HepG2 (cell line): ENCODE measurements at regions not wholly inside any gene's neighbourhood (a gene's known extent, or its start where the extent isn't known, plus 50 kb on each side); places are given as distances from the start of the nearest gene placed in this dataset.

ENCODE experiments used
- ATAC-seq: fragments of 200-7000 bp; cut with Tn5 transposase; 3 replicates; pipeline ENCODE4 v1.9.1; 2020; ENCODE audit warnings: mild to moderate bottlenecking, moderate library complexity
- BruUV-seq: library from RNA; stranded (reverse); fragments of 400-500 nt; replicated peaks from 2 replicates; lab custom pipeline; 2021; lab: Mats Ljungman, UMichigan
- CTCF ChIA-PET: fragments of 300-600 bp; formaldehyde crosslinking; extraction: SDS; loops from one replicate; lab custom pipeline; 2021; ENCODE audit warnings: low total read pairs, inconsistent platforms, low intra/inter-chr PET ratio; lab: Yijun Ruan, JAX
- POLR2A ChIA-PET: fragments of 350-600 bp; sonication (Branson Sonifier 250); formaldehyde crosslinking; loops from one replicate; lab custom pipeline; 2020; ENCODE audit warnings: antibody characterized with exemption, inconsistent platforms; lab: Yijun Ruan, JAX
- DNase-seq: peaks from one replicate; pipeline ENCODE4 v3.0.0-alpha.2; 2015; ENCODE audit warnings: low spot score
- FAIRE-seq: peaks from 3 replicates; lab custom pipeline; 2011; peaks lifted over from hg19 to GRCh38; lab: Jason Lieb, UNC
- H2AFZ ChIP-seq: one replicate; pipeline ENCODE4 v1.6.1; 2011; ENCODE audit warnings: low read length, inconsistent platforms
- H3K27ac ChIP-seq: fragments of 300-600 bp; 3 replicates; pipeline ENCODE4 v1.8.0; 2011; ENCODE audit warnings: mixed run types, mild to moderate bottlenecking, mixed read lengths, low read length, inconsistent platforms; ENCODE audit not compliant: insufficient read depth; ENCODE audit errors: extremely low read length
- H3K27me3 ChIP-seq, 2 experiments: fragments of 200-600 bp in 1 of 2; 2 replicates in 1 of 2; 3 replicates in 1 of 2; pipeline versions ENCODE4 v1.6.0 to v1.8.0; 2011; ENCODE audit warnings: low read length in 2 of 2, mild to moderate bottlenecking in 2 of 2, moderate library complexity in 2 of 2, inconsistent platforms in 1 of 2; ENCODE audit not compliant: insufficient read depth in 2 of 2, control insufficient read depth in 1 of 2
- H3K36me3 ChIP-seq, 2 experiments: fragments of 200-600 bp in 1 of 2; replicated peaks in 1 of 2; 2 replicates in 1 of 2; 3 replicates in 1 of 2; pipeline versions ENCODE4 v1.5.1 to v1.8.0; 2011; ENCODE audit warnings: low read length in 2 of 2, inconsistent platforms in 1 of 2; ENCODE audit not compliant: insufficient read depth in 2 of 2, control insufficient read depth in 1 of 2
- H3K4me1 ChIP-seq: 2 replicates; pipeline ENCODE4 v1.5.1; 2012; ENCODE audit warnings: low read length, inconsistent platforms; ENCODE audit not compliant: insufficient read depth
- H3K4me2 ChIP-seq: 2 replicates; pipeline ENCODE4 v1.6.0; 2011; ENCODE audit warnings: low read depth, low read length, inconsistent platforms
- H3K4me3 ChIP-seq, 3 experiments: fragments of 200-600 bp in 1 of 3; sonication (generic), shearing (Covaris generic) in 1 of 3; replicated peaks in 1 of 3; 2 replicates each; pipeline ENCODE4 v1.5.1; 2011 to 2016; ENCODE audit warnings: low read length in 3 of 3, inconsistent platforms in 2 of 3, low read depth in 2 of 3, mild to moderate bottlenecking in 2 of 3, control low read depth in 1 of 3, mixed read lengths in 1 of 3; ENCODE audit not compliant: insufficient read depth in 1 of 3
- H3K79me2 ChIP-seq: one replicate; pipeline ENCODE4 v1.6.1; 2011; ENCODE audit warnings: low read length, inconsistent platforms; ENCODE audit not compliant: insufficient read depth
- H3K9ac ChIP-seq: 2 replicates; pipeline ENCODE4 v1.6.0; 2011; ENCODE audit warnings: mild to moderate bottlenecking, low read depth, low read length, inconsistent platforms; ENCODE audit not compliant: insufficient read depth
- H3K9me3 ChIP-seq: 2 replicates; pipeline ENCODE4 v1.5.1; 2012; ENCODE audit warnings: mild to moderate bottlenecking, low read length
- H4K20me1 ChIP-seq: 2 replicates; pipeline ENCODE4 v1.6.0; 2011; ENCODE audit warnings: inconsistent platforms, mild to moderate bottlenecking, low read length, moderate library complexity; ENCODE audit not compliant: insufficient read depth
- CBX1 ChIP-seq: IDR thresholded peaks from one replicate; pipeline ENCODE4 v1.6.1; 2016; ENCODE audit warnings: antibody characterized with exemption, low read depth
- CHD2 ChIP-seq: IDR thresholded peaks from 2 replicates; pipeline ENCODE4 v1.6.1; 2011; ENCODE audit warnings: low read depth, low read length, improper control_type of control experiment
- HINFP ChIP-seq: sonication (generic); formaldehyde crosslinking; IDR thresholded peaks from 2 replicates; pipeline ENCODE4 v1.4.0; 2020; ENCODE audit warnings: low read depth, mild to moderate bottlenecking, missing genetic modification reagents
- HOXA9 ChIP-seq: sonication (generic); formaldehyde crosslinking; IDR thresholded peaks from 2 replicates; pipeline ENCODE4 v1.8.1; 2022; ENCODE audit warnings: missing genetic modification reagents, mild to moderate bottlenecking, moderate library complexity, borderline replicate concordance
- MED8 ChIP-seq: sonication (generic); formaldehyde crosslinking; IDR thresholded peaks from 2 replicates; pipeline ENCODE4 v1.8.1; 2023; ENCODE audit warnings: mild to moderate bottlenecking, missing genetic modification reagents; ENCODE audit not compliant: insufficient replicate concordance
- ZFP36 ChIP-seq: fragments of 150-350 bp; IDR thresholded peaks from 2 replicates; pipeline ENCODE4 v1.6.1; 2018; ENCODE audit warnings: borderline replicate concordance, low read length, low read depth; ENCODE audit not compliant: partially characterized antibody
- ZNF562 ChIP-seq: sonication (generic); formaldehyde crosslinking; IDR thresholded peaks from 2 replicates; pipeline ENCODE4 v1.8.0; 2022; ENCODE audit warnings: missing genetic modification reagents, borderline replicate concordance
- ZNF746 ChIP-seq: sonication (generic); formaldehyde crosslinking; IDR thresholded peaks from 2 replicates; pipeline ENCODE4 v1.8.0; 2022; ENCODE audit warnings: mild to moderate bottlenecking, missing genetic modification reagents
- ZNF883 ChIP-seq: sonication (generic); formaldehyde crosslinking; IDR thresholded peaks from 2 replicates; pipeline ENCODE4 v1.5.1; 2020; ENCODE audit warnings: mild to moderate bottlenecking, missing genetic modification reagents; ENCODE audit errors: not compliant biosample characterization
- WGBS: methylation state at CpG from one replicate; pipeline ENCODE4 v1.1.6; 2017; ENCODE audit warnings: low lambda C conversion rate; 5-methylcytosine and 5-hydroxymethylcytosine counted together
- in situ Hi-C: cut with HindIII; loops from 2 replicates; pipeline ENCODE4 v1.10.0; 2017; ENCODE audit warnings: low pct_unique_long_range_greater_than_20kb; ENCODE audit not compliant: extremely low pct_ligation_motif_present
- intact Hi-C: fragments of 100-400 bp; cut with micrococcal nuclease; formaldehyde crosslinking; loops from one replicate; pipeline ENCODE4 v1.10.0; 2022; ENCODE audit not compliant: unreplicated experiment

DNA sequence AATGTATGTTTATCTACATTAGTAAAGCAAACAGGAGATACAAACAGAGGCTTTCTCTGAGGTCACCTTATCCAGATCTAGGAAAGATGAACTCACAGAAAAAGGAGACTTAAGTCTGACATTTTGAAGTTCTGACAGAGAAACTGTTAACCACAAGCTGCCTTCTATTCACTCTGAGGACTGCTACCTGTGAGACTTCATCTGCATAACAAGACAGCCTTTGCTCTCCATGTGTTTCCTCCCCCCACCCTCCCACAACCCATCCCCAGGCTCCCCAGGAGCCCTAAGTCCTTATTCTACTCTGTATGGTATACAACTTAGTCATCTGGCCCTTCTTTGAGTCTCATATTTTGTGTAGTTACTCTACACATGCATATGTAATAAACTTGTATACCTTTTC is 699.0 kb downstream of the FGF9 start:
- H3K4me1 ChIP-seq: no peaks in the 10 kb centered on the region
- H3K9ac ChIP-seq: no peak overlapping the region
- DNase-seq (no peak), ATAC-seq (no peak), FAIRE-seq (no peak)
- no peak overlapping the region for H3K4me3 ChIP-seq
- BruUV-seq: no TSS peak
- no peak for TF ChIP-seq HINFP (CRISPR knock-in tag)
- no peak for TF ChIP-seq ZNF883 (CRISPR knock-in tag)
- no peak for TF ChIP-seq HOXA9 (CRISPR knock-in tag)
- no peak for TF ChIP-seq CHD2
- TF ChIP-seq MED8: no peak
- POLR2A ChIA-PET: no interaction called here
- intact Hi-C loops: no loop called here
- H3K9me3 ChIP-seq: peaks cover 95% of the 10 kb centered on the region
- H4K20me1 ChIP-seq: no peaks in the 10 kb centered on the region
- no peaks in the 10 kb centered on the region for H3K79me2 ChIP-seq
- no peak overlapping the region for H2AFZ ChIP-seq
- no peak overlapping the region for H3K4me2 ChIP-seq
- no peaks in the 10 kb centered on the region for H3K27me3 ChIP-seq
- in situ Hi-C loops: no loop called here
- H3K27ac ChIP-seq: no peak overlapping the region
- CTCF ChIA-PET: no interaction called here
- H3K36me3 ChIP-seq: no peaks in the 10 kb centered on the region

DNA sequence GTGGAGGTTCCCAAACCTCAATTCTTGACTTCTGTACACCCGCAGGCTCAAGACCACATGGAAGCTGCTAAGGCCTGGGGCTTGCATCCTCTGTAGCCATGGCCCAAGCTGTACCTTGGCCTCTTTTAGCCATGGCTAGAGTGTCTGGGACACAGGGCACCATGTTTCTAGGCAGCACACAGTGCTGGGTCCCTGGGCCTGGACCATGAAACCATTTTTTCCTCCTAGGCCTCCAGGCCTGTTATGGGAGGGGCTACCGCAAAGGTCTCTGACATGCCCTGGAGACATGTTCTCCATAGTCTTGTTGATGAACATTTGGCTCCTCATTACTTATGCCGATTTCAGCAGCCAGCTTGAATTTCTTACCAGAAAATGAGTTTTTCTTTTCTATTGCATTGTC is 701.4 kb downstream of the FGF9 start:
- no peaks in the 10 kb centered on the region for H3K4me1 ChIP-seq
- no peaks in the 10 kb centered on the region for H4K20me1 ChIP-seq
- no peak for ATAC-seq
- 32% methylated on average over 2 of the region's 3 CpGs for WGBS
- FAIRE-seq: no peak
- no peaks in the 10 kb centered on the region for H3K27me3 ChIP-seq
- no peaks in the 10 kb centered on the region for H3K36me3 ChIP-seq
- H2AFZ ChIP-seq: no peak overlapping the region
- no peak overlapping the region for H3K4me3 ChIP-seq
- H3K9me3 ChIP-seq: peaks cover 91% of the 10 kb centered on the region
- no peak overlapping the region for H3K4me2 ChIP-seq
- DNase-seq: no peak
- H3K27ac ChIP-seq: no peak overlapping the region
- intact Hi-C loops: no loop called here
- TF ChIP-seq ZNF746 (CRISPR knock-in tag) (no peak), ZNF562 (no peak), CBX1 (no peak), ZFP36 (peak; percentile 58)
- ChIA-PET CTCF (no interaction called here), POLR2A (no interaction called here)
- H3K79me2 ChIP-seq: no peaks in the 10 kb centered on the region
- no TSS peak for BruUV-seq
- in situ Hi-C loops: no loop called here
- H3K9ac ChIP-seq: no peak overlapping the region
